HG03064 (cell line): ENCODE measurements at regions not wholly inside any gene's neighbourhood (a gene's known extent, or its start where the extent isn't known, plus 50 kb on each side); places are given as distances from the start of the nearest gene placed in this dataset.

Source experiments
- ATAC-seq: cut with Tn5 transposase; IDR thresholded peaks from one replicate; pipeline ENCODE4 v1.9.1; 2021; ENCODE audit warnings: low read depth; ENCODE audit not compliant: unreplicated experiment

DNA sequence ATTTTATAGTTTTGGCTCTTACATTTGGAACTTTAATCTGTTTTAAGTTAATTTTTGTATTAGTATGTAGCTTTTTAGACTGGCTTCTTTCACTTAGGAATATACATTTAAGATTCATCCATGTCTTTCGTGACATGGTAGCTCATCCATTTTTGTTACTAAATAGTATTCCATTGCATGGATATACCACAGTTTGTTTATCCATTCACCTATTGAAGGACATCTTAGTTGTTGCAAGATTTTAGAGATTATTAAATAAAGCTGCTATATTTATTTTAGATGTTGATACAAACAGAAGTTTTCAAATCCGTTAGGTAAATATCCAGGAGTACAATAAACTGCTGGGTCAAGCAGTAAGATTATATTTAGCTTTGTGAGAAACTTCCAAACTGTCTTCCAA is 58.0 kb upstream of the ZNF521 start:
- no peak for ATAC-seq

DNA sequence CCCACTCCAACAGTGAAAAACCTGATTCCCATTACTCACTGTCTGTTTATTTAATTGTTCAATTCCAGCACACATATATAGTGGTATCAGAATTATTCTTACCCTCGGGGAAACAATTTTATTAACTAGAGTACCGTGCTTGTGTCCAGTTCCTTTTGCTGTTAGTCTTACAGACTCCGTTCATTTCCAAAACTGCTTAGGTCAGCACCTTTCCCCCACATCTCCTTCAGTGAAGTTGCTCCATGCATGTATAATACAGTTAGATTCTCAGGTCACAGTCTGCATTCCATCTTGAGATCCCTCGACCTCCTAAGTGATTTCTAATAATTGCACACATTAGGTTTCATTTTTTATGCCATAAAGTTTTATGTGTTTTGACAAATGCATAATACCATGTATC is 56.3 kb upstream of the ZNF521 start:
- no peak for ATAC-seq
